Peyer's patch (tissue), 4 donors: ENCODE measurements at regions not wholly inside any gene's neighbourhood (a gene's known extent, or its start where the extent isn't known, plus 50 kb on each side); places are given as distances from the start of the nearest gene placed in this dataset.

Experiments used
- CTCF ChIP-seq, 6 experiments: fragments of 450-650 bp in 4 of 6; fragments of 200-600 bp in 2 of 6; sonication (generic) in 1 of 6; IDR thresholded peaks; one replicate each; pipeline ENCODE4 v1.5.1; 2017 to 2019; ENCODE audit warnings: antibody characterized with exemption in 6 of 6, mild to moderate bottlenecking in 3 of 6, moderate library complexity in 1 of 6
- POLR2A ChIP-seq, 2 donors: fragments of 450-650 bp; IDR thresholded peaks; one replicate each; pipeline ENCODE4 v1.5.1; 2017; ENCODE audit warnings: antibody characterized with exemption in 2 of 2, mild to moderate bottlenecking in 2 of 2, moderate library complexity in 2 of 2

- TF ChIP-seq POLR2A (IDR thresholded peaks at IDR 0.05), result no peak
- TF ChIP-seq CTCF (IDR thresholded peaks at IDR 0.05), result no peak
Observed at GRCh38 chr13:62482351-62482750, 1066.7 kb upstream of the PCDH20 start.
